NCI-H2227 (cell line): ENCODE measurements at regions not wholly inside any gene's neighbourhood (a gene's known extent, or its start where the extent isn't known, plus 50 kb on each side); places are given as distances from the start of the nearest gene placed in this dataset.

Experiments used
- DNase-seq: peaks from one replicate; lab custom pipeline; 2025; ENCODE audit not compliant: unreplicated experiment; lab: John Stamatoyannopoulos, UW

DNA sequence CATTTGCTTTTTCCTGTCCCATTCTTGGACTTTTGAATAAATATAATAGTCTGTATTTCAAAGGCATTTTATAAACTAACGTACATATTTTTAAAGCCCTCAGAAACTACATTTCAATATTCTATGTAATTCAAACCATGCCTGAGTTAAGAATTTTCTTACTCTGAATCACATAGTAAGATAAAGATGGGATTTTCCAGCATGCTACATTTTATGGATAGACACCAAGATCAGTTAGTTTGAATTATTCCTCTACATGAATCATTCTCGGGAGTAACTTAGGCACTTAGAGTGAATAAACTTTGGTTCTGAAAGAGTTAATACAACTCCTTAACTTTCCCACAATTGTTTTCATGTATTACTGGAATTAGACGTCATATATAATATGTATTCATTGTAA lies 713.3 kb upstream of the CBLB start:
- no peak for DNase-seq

DNA sequence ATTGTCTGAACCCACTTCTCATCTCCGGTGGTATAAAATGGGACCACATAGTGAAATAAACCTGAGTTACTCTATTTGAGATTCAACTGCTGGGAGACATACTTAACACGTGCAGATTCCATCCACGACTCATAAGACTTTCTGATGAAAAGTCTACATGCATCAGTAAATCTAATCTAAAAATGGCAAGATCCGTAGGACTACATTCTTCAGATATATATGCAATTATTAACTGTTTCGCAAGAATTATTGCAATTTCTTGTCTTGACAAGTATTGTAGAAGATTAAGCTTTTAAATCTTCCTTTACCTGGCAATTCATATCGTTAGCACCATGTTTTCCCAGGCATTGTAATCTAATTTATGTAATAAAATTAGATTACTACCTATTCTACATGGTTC lies 718.7 kb upstream of the CBLB start:
- DNase-seq, result no peak

DNA sequence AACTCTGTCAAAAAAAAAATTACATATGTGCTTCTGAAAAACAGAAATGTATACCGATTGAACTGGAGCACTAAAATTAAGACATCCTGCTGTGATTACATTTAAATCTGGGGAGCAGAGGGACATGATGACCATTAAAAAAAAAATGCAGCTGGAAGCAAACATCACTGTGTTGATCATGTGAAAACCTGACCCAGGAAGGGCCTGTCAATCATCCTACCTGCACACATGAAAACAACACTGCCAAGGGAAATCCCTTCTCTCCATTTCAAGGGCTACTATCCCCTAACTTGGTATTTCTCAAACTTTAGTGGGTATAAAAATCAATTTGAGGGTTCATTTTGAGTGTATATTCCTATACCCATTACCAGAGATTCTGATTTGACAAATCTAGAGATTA lies 719.9 kb upstream of the CBLB start:
- DNase-seq, result no peak

DNA sequence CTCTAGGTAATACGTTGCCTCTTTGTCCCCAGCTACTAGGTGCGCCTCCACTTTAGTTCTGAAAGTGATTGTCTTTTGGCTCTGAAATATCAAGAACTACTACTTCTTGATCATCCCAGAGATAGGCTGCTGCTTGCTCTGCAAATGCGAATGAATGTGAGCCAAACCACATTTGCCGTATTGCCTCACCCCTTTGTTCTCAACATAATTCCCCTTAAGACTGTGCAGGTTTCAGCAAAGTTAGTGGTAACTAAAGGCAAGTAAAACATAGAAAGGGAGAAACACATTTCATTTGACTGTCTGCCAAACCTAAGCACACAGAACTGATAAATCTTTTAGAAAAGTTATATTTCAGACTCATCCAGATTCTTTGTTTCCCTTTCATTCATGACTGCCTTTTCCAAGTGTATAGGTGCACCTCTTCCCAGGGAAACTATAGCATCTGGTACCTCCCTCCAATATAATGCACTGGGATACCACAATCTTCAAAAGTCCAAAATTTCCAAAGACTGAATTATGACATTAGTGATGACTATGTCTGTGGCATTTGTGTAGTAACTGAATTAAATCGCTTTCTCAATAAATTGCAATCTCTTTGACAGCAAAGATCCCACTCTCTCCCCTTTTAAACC lies 720.6 kb upstream of the CBLB start:
- DNase-seq, result no peak

DNA sequence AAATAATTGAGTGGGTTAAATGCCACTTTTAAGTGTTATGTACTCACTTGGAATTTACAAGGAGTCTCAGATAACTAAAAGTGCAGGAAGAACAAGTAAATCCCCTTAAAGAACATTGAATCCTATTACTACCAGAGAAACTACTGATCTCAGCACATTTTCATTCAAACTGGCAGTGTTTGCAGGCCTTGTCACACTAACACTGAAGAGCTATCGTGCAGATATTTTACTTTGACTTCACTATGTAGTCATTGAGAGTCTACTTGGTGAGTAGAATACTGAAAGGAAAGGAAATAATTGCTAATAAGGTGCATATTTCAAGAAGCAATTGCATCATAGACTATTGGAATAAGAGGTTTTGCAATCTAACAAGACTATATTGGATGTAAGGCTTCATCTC lies 721.4 kb upstream of the CBLB start:
- no peak for DNase-seq

DNA sequence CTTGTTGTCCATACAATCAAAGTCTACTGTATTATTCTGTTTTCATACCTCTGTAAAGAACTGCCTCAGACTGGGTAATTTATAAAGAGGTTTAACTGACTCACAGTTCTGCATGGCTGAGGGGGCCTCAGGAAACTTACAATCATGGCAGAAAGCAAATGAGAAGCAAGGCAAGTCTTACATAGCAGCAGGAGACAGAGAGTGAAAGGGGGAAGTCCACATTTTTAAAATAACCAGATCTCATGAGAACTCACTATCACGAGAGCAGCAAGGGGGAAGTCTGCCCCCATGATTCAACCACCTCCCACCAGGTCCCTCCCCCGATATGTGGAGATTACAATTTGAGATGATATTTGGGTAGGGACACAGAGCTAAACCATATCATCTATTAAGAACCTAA lies 724.6 kb upstream of the CBLB start:
- no peak for DNase-seq

DNA sequence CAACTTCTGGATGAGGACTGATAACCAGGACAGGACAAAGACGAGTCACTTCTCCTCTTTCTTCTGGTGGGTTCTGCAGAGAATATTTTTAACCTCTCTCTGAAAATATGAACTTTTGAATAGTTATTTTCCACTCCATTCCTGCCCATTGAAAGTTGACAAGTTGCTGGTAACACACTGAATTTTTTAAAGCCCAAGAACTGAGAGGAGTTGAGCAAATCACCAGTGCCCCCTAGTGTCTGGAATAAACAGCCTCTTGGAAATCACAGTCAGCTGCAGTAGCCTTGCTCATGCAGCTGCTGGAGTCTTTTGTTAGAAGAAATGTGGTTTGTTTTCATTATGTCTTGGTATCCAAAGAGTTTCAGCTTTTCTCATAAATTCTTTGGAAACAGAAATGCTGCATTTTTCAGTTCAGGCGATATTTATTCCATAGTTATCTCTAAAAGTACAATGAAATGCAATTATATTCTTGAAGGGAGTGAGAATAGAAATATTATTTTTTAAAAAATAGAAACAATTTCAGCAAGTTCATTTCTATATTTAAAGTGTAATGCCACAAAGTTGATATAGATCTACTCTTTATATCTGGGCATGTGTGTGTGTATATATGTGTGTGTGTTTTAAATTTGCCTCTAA lies 741.0 kb upstream of the CBLB start:
- DNase-seq, result no peak

DNA sequence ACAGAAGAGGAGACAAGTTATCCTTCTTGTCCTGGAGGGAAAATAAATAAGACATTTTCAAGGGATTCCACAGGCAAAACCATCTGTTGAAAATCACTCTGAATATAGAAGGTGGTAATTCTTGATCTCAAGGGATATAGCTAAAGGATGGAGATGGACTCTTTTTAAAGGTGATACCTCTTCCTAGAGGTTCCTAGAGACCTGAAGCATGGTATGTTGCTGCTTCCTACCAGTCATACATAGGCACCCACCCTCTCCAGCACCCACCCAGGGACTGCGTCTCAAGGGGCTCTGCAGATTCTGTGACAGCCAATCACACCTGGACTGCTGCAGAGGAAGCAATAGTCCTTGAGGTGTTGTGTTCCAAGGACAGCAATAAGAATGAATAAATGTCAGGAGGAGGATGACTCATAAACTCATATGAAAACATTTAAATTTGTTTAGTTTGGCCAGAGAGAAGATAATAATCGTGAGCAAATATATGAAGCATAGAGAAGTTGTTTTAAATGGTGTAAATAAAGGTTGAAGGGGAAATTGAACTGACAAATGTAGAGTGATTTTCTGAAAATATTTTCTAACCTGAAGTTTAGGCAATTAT lies 741.6 kb upstream of the CBLB start:
- DNase-seq, result no peak

DNA sequence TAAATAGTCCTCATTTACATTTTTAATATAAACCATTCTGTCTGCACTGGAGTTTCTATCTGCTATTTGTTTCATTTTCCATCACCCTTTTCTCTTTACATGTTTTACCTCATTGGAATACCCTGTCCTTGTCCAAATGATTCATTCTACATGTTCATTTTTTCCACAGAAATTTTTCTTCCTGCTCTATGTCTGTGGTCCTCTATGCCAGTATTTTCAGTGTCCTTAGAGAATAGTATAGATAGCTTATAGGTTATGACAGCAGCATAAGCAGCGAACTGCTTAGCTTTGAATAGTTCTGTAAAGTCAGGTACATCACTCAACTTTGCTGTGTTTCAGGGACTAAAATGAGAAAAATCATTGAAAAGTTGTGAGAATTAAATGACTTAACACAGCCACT lies 742.3 kb upstream of the CBLB start:
- DNase-seq, result no peak

DNA sequence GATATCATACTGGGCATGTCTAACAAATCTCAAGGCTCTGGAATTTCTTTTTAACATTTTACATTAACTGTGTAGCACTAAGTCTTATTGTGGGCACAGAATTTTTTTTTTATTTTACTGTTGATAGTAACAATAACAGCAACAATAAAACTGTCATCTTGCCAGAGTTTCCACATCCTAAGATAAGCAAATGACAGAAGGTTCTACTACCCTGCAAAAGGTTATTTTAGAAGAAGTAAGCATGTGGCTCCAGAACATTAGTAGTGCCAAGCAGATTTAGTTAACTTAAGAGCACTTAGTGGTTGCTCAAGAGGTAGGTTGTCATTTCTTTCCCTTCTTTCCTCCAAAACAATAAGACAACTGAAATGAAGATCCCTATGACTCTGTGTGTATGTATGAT lies 743.0 kb upstream of the CBLB start:
- no peak for DNase-seq

DNA sequence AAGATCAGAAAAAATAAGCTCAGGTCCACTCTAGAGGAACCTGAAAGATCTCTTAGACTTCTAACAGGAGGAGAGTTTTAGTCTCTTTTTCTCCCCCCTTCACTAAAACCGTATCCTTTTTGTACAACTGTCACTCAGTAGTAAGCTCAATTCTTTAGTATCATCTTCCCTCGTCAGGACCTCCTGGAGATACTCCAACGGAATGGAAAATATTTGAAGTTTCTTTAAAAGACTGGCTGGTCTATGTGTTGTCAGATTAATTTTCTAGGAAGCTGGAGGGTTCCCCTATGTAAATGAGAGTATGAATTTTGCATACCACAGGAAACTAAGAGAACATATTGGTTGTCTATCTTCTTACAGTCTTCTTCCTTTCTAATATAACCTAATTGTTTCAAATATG lies 747.7 kb upstream of the CBLB start:
- DNase-seq, result no peak

DNA sequence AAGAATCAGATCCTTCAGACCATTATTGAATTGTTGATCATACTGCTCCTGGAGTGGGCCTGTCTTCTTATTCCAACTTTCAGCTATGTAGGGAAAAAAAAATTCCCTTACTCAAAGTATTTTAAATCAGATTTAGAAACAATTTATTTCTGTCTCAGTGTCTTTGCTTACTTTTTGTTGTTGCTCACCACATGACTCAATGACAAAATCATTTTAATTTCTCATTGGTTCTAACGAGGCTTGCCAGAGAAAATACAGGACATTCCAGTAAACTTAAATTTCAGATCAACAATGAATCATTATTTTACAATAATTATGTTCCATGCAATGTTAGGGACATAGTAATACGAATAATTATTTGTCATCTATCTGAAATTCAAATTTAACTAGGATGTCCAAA lies 748.5 kb upstream of the CBLB start:
- no peak for DNase-seq

DNA sequence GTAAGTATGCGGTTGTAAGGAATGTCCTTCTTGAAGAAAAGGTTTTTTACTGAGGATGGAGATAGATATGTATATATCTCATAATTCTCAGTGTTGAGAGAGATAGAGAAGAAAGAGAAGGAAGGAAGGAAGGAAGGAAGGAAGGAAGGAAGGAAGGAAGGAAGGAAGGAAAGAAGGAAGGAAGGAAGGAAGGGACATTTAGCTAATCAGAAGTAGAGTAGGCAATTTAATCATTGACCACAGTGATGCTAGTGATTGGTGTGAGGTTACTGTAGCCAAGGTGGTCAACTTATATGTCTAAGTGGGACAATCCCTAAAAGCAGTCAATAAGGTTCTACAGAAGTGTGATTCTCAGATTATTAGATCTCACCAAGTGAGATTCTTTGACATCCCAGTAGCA lies 751.8 kb upstream of the CBLB start:
- DNase-seq, result no peak

DNA sequence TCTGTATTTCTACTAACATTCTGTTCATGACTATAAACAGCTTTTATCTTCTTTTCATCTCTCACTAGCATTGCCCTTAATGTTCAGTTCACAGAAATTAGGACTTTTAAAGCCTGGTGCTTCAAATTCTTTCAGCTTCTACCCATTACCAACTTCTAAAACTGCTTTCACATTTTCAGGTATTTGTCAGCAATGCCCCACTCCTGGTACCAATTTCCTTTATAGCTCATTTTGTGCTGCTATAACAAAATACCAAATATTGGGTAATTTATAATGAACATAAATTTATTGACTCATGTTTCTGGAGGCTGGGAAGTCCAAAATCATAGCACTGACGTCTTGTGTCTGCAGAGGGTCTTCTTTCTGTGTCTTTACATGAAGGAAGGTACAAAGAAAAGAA lies 753.1 kb upstream of the CCDC54 start:
- DNase-seq, result no peak

DNA sequence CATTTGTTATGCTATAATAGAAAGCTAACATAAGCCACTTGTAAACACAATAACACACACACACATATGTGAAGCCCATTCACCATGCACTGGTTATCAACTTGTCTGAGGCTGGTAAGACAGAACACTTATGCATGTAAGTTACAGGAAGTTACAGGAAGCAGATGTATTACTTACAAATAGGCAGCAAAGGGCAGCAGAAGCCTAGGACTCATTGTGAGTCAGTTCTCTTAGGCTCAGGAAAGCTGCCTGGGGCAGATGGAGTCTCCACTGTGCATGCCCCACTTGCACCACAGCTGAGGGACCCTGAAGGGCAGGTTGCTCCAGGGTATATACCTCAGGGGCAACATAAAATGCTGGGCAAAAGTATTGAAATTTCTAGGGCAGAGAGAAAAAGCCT lies 748.8 kb upstream of the CCDC54 start:
- DNase-seq, result no peak

DNA sequence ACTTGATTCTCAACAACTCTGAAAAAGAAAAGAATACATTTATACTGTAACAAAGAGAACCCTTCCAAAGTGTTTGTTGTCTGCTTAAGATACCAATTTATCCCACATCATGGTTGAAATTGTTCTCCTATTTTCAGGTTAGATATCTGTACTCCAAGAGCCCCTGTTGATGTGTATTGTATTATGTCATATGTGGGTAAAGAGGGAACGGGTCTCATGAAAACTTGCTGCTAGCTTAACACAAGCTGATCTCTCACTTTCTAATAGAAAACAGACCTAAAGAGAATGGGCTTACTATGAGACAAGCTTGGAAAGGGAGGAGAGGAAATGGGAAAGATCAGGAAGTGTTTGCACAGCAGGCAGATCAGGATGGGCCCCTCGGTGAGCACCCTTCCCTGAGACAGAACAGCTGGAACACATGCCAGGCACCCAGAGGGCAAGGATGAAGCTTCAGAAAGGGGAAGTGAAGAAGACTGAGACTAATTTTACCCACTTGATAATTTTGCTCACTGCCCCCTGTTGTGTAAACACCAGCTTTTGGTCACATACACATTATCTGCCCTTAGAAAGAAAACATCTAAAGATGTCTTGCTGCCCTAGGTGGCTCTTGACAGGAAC lies 747.9 kb upstream of the CCDC54 start:
- DNase-seq, result no peak

DNA sequence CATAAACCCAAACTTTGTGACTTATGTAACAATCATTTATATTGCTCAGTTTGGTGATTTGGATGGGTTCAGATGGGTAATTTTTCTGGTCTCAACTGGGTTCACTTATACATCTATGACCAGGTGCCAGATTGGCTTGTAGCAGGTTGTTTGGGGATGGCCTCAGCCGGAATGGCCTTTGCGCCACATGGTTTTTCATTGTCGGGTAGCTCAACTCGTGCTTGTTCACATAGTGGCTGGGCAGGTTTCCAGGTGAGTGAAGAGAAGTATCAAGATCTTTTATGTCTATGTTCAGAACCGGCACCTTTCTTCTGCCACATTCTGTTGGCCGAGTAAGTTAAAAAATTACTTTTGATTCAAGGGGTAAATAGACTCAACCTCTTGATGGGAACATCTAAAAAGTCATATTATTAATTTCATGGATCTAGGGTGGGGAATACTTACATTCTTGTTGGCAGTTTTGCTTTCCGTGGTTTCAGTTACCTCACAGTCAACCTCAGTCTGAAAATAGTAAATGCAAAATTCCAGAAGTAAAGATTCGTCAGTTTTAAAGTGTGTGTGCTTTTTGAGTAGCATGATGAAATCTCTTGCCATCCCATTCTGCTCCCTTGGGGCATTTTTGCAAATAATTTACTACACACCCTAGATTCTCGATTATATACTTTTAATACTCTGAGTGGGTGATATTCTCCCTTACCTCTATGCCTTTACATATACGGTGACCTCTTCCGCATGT lies 745.7 kb upstream of the CCDC54 start:
- no peak for DNase-seq

DNA sequence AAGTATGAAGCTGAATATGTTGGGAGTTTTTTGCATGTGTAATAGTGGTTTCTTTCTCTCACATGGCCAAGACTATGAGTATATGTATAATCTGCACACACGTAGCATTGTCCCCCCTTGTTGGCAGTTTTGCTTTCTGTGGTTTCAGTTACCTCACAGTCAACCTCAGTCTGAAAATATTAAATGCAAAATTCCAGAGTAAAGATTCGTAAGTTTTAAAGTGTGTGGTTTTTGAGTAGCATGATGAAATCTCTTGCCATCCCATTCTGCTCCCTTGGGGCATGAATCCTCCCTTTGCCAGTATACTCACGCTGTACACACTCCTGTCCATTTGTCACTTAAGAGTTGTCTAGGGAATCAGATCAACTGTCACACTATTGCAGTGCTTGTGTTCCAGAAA lies 742.0 kb upstream of the CCDC54 start:
- no peak for DNase-seq

DNA sequence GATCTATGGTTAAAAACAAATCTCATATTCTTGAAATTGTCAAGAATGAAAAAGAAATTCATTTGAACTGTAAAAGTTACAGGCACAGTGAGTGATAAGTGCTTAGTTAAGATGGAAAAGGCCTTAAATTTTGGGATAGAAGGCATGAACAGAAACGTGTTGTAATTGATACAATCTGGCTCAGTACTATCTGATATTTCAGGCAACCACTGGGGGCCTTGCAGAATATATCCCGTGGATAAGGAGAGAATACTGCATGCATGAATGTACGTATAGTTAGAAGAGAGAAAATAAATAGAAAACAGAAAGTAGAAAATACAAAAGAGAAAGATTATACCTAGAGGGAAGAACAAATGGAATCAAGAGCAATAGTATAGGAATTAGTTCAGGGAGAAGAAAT lies 741.4 kb upstream of the CCDC54 start:
- no peak for DNase-seq

DNA sequence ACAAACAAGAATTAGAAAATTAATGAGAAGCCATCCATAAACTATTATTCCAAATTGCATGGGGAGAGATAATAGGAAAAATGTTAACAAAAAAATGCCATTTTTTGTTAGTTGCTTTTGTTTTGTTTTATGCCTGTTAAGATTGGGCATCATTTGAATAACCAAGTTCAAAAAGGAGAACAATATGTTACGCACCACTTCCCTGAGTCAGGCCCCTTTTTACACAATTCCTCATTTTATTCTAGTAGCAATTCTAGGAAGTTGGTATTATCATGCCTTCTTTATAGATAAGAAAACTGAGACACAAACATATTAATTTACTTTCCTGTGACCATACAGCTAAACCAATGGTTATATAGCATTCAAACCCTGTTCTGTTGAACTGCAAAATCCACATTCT lies 736.9 kb upstream of the CCDC54 start:
- DNase-seq, result no peak

DNA sequence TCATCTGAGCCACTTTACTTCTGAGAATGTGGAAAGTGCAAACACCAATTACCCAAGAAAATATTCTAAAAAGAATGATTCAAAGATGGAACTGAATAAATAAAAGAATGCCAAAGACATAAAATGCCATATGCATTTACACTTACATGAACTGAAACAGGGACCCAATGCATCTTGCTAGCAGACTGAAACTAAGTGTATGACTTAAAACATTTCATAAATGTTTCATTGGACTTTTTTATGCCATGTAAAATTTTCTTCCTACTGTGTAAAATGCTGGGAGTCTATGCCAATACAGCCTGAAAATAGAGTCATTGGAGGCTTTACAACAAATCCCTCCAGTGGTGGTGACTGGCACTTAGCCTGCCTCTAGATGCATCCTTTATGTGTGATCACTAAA lies 735.1 kb upstream of the CCDC54 start:
- DNase-seq, result no peak

DNA sequence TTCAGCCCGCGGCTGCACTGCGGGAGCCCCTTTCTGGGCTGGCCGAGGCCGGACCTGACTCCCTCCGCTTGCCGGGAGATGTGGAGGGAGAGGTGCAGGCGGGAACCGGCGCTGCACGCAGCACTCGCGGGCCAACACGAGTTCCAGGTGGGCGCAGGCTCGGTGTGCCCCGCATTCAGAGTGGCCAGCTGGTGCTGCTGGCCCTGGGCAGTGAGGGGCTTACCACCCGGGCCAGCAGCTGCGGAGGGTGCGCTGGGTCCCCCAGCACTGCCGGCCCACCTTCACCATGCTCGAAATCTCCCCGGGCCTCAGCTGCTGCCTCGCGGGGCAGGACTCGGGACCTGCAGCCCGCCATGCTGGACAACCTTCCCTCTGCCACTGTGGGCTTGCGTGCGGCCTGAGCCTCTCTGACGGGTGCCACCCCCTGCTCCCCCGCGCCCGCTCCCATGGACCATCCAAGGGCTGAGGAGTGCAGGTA lies 733.5 kb upstream of the CCDC54 start:
- DNase-seq, result no peak
